HCT116 (cell line): ENCODE measurements at regions not wholly inside any gene's neighbourhood (a gene's known extent, or its start where the extent isn't known, plus 50 kb on each side); places are given as distances from the start of the nearest gene placed in this dataset.

Source experiments
- ATAC-seq: fragments of 200-7000 bp; cut with Tn5 transposase; 2 replicates; pipeline ENCODE4 v1.9.1; 2020; ENCODE audit warnings: mild to moderate bottlenecking, moderate library complexity
- BruUV-seq: library from RNA; stranded (reverse); fragments of 400-500 nt; replicated peaks from 2 replicates; lab custom pipeline; 2021; lab: Mats Ljungman, UMichigan
- CTCF ChIA-PET: fragments of 300-600 bp; sonication (Branson Sonifier 250); formaldehyde crosslinking; loops from one replicate; lab custom pipeline; 2021; ENCODE audit warnings: antibody characterized with exemption; lab: Charles Lee
- POLR2A ChIA-PET: fragments of 300-600, 350-600 bp; sonication (Branson Sonifier 250); formaldehyde crosslinking; loops from one replicate; lab custom pipeline; 2021; ENCODE audit warnings: antibody characterized with exemption; lab: Charles Lee
- RAD21 ChIA-PET, 2 experiments: fragments of 300-600 bp; sonication (Branson Sonifier 250); formaldehyde crosslinking; loops; one replicate each; lab custom pipeline; 2023; ENCODE audit warnings: low total read pairs in 2 of 2; ENCODE audit not compliant: uncharacterized antibody in 2 of 2, unreplicated experiment in 2 of 2, low non-redundant PET in 1 of 2; lab: Charles Lee
- DNase-seq: peaks from one replicate; pipeline ENCODE4 v3.0.0-alpha.2; 2010; ENCODE audit warnings: low read depth, low spot score
- H2AFZ ChIP-seq: fragments of 200-600 bp; shearing (Covaris generic), sonication (generic); 2 replicates; pipeline ENCODE4 v1.6.1; 2017; ENCODE audit warnings: low read depth, mixed run types, mixed read lengths, antibody characterized with exemption, low read length; ENCODE audit not compliant: poor library complexity, severe bottlenecking
- H3K27ac ChIP-seq: 2 replicates; pipeline ENCODE4 v1.5.1; 2012; ENCODE audit warnings: low read depth, low read length
- H3K27me3 ChIP-seq: fragments of 200-600 bp; sonication (generic); 2 replicates; pipeline ENCODE4 v1.6.1; 2016; ENCODE audit warnings: mixed run types, low read length, mixed read lengths; ENCODE audit not compliant: insufficient read depth
- H3K36me3 ChIP-seq, 2 experiments: fragments of 200-500 bp in 1 of 2; fragments of 200-600 bp in 1 of 2; sonication (Bioruptor generic) in 1 of 2; sonication (generic) in 1 of 2; 2 replicates each; pipeline versions ENCODE4 v1.5.1 to v1.6.1; 2014 to 2016; ENCODE audit warnings: low read length in 2 of 2, inconsistent platforms in 1 of 2, mixed read lengths in 1 of 2, mixed run types in 1 of 2; ENCODE audit not compliant: insufficient read depth in 2 of 2, control insufficient read depth in 1 of 2
- H3K4me1 ChIP-seq, 2 experiments: fragments of 200-600 bp in 1 of 2; sonication (generic) in 1 of 2; 2 replicates each; pipeline versions ENCODE4 v1.5.1 to v1.6.1; 2012 to 2017; ENCODE audit warnings: low read length in 2 of 2, inconsistent platforms in 1 of 2, mild to moderate bottlenecking in 1 of 2, mixed read lengths in 1 of 2, mixed run types in 1 of 2, moderate library complexity in 1 of 2; ENCODE audit not compliant: insufficient read depth in 2 of 2, control insufficient read depth in 1 of 2
- H3K4me2 ChIP-seq: fragments of 200-600 bp; sonication (generic); 2 replicates; pipeline ENCODE4 v1.6.1; 2017; ENCODE audit warnings: mixed run types, low read length, mixed read lengths
- H3K4me3 ChIP-seq, 2 experiments: fragments of 200-600 bp in 1 of 2; sonication (generic) in 1 of 2; replicated peaks in 1 of 2; 2 replicates each; pipeline ENCODE4 v1.5.1; 2011 to 2016; ENCODE audit warnings: low read length in 2 of 2, control low read depth in 1 of 2, low read depth in 1 of 2, mild to moderate bottlenecking in 1 of 2, mixed read lengths in 1 of 2, mixed run types in 1 of 2
- H3K79me2 ChIP-seq: fragments of 200-600 bp; sonication (generic); 2 replicates; pipeline ENCODE4 v1.6.1; 2017; ENCODE audit warnings: mild to moderate bottlenecking, mixed run types, low read length, moderate library complexity, mixed read lengths; ENCODE audit not compliant: insufficient read depth
- H3K9ac ChIP-seq: fragments of 200-600 bp; sonication (generic); 2 replicates; pipeline ENCODE4 v1.6.1; 2016; ENCODE audit warnings: low read length, mixed read lengths
- H3K9me2 ChIP-seq: fragments of 200-600 bp; sonication (generic), shearing (Covaris generic); 2 replicates; pipeline ENCODE4 v1.6.1; 2017; ENCODE audit warnings: mixed run types, mild to moderate bottlenecking, moderate library complexity; ENCODE audit not compliant: insufficient read depth
- H3K9me3 ChIP-seq, 2 experiments: fragments of 200-500 bp in 1 of 2; fragments of 200-600 bp in 1 of 2; sonication (Bioruptor generic) in 1 of 2; sonication (generic) in 1 of 2; 2 replicates each; pipeline ENCODE4 v1.6.1; 2014 to 2017; ENCODE audit warnings: low read length in 2 of 2, mixed read lengths in 2 of 2, inconsistent platforms in 1 of 2, low read depth in 1 of 2, mild to moderate bottlenecking in 1 of 2, mixed run types in 1 of 2, moderate library complexity in 1 of 2; ENCODE audit not compliant: control insufficient read depth in 1 of 2, insufficient read depth in 1 of 2
- H4K20me1 ChIP-seq: fragments of 200-600 bp; sonication (generic), shearing (Covaris generic); 2 replicates; pipeline ENCODE4 v1.6.1; 2017; ENCODE audit warnings: mixed run types, mild to moderate bottlenecking, moderate library complexity; ENCODE audit not compliant: insufficient read depth
- CEBPB ChIP-seq: IDR thresholded peaks from 2 replicates; pipeline ENCODE4 v1.6.1; 2012; ENCODE audit warnings: low read depth
- CTCF ChIP-seq, 3 experiments: fragments of 200-600 bp in 1 of 3; sonication (generic) in 1 of 3; IDR thresholded peaks in 2 of 3; conservative IDR thresholded peaks in 1 of 3; 2 replicates each; pipeline ENCODE4 v1.5.1; 2012 to 2017; ENCODE audit warnings: low read depth in 2 of 3, low read length in 2 of 3, antibody characterized with exemption in 1 of 3, borderline replicate concordance in 1 of 3, control low read depth in 1 of 3, mild to moderate bottlenecking in 1 of 3, mixed read lengths in 1 of 3, mixed run types in 1 of 3, moderate library complexity in 1 of 3; ENCODE audit not compliant: insufficient read depth in 1 of 3
- EGR1 ChIP-seq: IDR thresholded peaks from 2 replicates; pipeline ENCODE4 v1.6.1; 2012; ENCODE audit warnings: low read depth
- ELF1 ChIP-seq: IDR thresholded peaks from 2 replicates; pipeline ENCODE4 v1.6.1; 2012; ENCODE audit warnings: low read depth, borderline replicate concordance
- EZH2 ChIP-seq: fragments of 200-600 bp; sonication (generic); IDR thresholded peaks from 2 replicates; pipeline ENCODE4 v1.6.1; 2017; ENCODE audit warnings: antibody characterized with exemption, mixed run types
- EZH2phosphoT487 ChIP-seq: fragments of 200-600 bp; IDR thresholded peaks from 2 replicates; pipeline ENCODE4 v1.6.1; 2018; ENCODE audit warnings: antibody characterized with exemption, borderline replicate concordance
- FOSL1 ChIP-seq: IDR thresholded peaks from 2 replicates; pipeline ENCODE4 v1.6.1; 2012; ENCODE audit warnings: low read depth
- JUND ChIP-seq: IDR thresholded peaks from 2 replicates; pipeline ENCODE4 v1.6.1; 2012
- POLR2A ChIP-seq: IDR thresholded peaks from 2 replicates; pipeline ENCODE4 v1.7.0; 2011; ENCODE audit warnings: borderline replicate concordance; ENCODE audit not compliant: insufficient read depth, insufficient read length; ENCODE audit errors: extremely low read depth
- REST ChIP-seq: IDR thresholded peaks from 2 replicates; pipeline ENCODE4 v1.6.1; 2012; ENCODE audit warnings: low read depth
- SRF ChIP-seq: IDR thresholded peaks from 2 replicates; pipeline ENCODE4 v1.6.1; 2012; ENCODE audit warnings: low read depth
- ZBTB33 ChIP-seq: IDR thresholded peaks from 2 replicates; pipeline ENCODE4 v1.6.1; 2011; ENCODE audit warnings: mild to moderate bottlenecking, low read length, moderate library complexity; ENCODE audit not compliant: insufficient replicate concordance; ENCODE audit errors: extremely low read depth
- intact Hi-C: fragments of 100-400 bp; cut with micrococcal nuclease; formaldehyde crosslinking; loops from 2 replicates; pipeline ENCODE4 v1.10.0; 2022
- TF ChIP-seq, protein P1 (sequence below): IDR thresholded peaks from 2 replicates; pipeline ENCODE4 v1.6.1; 2012

- intact Hi-C loops, result no loop called here
- peaks cover 11 to 14% of the 10 kb centered on the region in 2 experiments for H3K4me1 ChIP-seq
- RAD21 ChIA-PET, result no interaction called here
- no peak overlapping the region for H3K4me2 ChIP-seq
- POLR2A ChIA-PET, result no interaction called here
- no TSS peak for BruUV-seq
- no peak overlapping the region for H3K9ac ChIP-seq
- CTCF ChIA-PET, result interaction anchor here (1.3 kb wide), 1 partner anchor 127 kb away, joined by 4 read pairs; no protein-coding TSS in a partner anchor
- no peaks in the 10 kb centered on the region for H4K20me1 ChIP-seq
- no peaks in the 10 kb centered on the region for H3K36me3 ChIP-seq
- no peak for TF ChIP-seq CTCF (IDR thresholded peaks at IDR 0.05 in 2 of 3, conservative IDR thresholded peaks at IDR 0.05 in 1 of 3; ENCODE audit: borderline replicate concordance in 1 of 3, insufficient read depth in 1 of 3, low read depth in 2 of 3, low read length in 2 of 3)
- TF ChIP-seq ZBTB33, result no peak
- TF ChIP-seq POLR2A, result no peak
- no peak for TF ChIP-seq ELF1
- TF ChIP-seq, protein P1, sequence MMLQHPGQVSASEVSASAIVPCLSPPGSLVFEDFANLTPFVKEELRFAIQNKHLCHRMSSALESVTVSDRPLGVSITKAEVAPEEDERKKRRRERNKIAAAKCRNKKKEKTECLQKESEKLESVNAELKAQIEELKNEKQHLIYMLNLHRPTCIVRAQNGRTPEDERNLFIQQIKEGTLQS, result no peak
- TF ChIP-seq JUND, result no peak
- TF ChIP-seq EZH2phosphoT487, result no peak
- no peak for TF ChIP-seq CEBPB
- TF ChIP-seq SRF, result no peak
- TF ChIP-seq REST, result no peak
- TF ChIP-seq EGR1, result no peak
- no peak for TF ChIP-seq FOSL1
- TF ChIP-seq EZH2, result no peak
- TF ChIP-seq, all 23 proteins: peak for 0
- no peak for DNase-seq
- H3K27me3 ChIP-seq, result no peaks in the 10 kb centered on the region
- H3K27ac ChIP-seq, result no peak overlapping the region
- H3K4me3 ChIP-seq, result no peak overlapping the region
- no peak for ATAC-seq
- no peaks in the 10 kb centered on the region for H3K9me3 ChIP-seq
- no peak overlapping the region for H2AFZ ChIP-seq
- H3K79me2 ChIP-seq, result no peaks in the 10 kb centered on the region
- no peaks in the 10 kb centered on the region for H3K9me2 ChIP-seq
These were observed 67.3 kb downstream of the POU5F2 start for GRCh38 chr5:93674138-93674537.
